ENCODE measurements at regions not wholly inside any gene's neighbourhood (a gene's known extent, or its start where the extent isn't known, plus 50 kb on each side); places are given as distances from the start of the nearest gene placed in this dataset.

DNA sequence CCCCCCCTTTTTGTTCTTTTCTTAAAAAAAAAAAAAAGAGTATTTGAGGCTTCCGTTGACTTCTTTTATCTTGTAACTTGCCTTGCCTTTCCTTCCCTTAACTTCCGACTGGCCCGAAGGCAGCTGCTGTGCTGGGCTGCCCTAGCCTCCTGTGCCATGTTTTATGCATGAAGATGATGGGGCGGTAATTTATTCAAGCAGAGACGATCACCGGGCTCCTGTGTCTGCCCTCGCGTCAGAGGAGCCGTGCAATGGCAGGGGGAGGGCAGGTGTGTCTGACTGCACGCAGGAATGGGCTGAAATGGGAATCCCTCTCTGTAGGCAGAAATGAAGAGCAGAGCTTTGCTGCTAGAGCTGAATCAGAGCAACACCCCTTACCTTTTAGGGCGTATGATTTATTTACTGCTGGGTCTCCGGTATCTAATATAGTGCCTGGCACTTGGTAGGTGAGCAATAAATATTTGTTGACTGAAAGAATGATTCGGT is 106.3 kb upstream of the RIPOR2 start:
- DNase-seq (ENCODE audit: low read depth, low spot score), result no peak
- TF ChIP-seq, protein P1, sequence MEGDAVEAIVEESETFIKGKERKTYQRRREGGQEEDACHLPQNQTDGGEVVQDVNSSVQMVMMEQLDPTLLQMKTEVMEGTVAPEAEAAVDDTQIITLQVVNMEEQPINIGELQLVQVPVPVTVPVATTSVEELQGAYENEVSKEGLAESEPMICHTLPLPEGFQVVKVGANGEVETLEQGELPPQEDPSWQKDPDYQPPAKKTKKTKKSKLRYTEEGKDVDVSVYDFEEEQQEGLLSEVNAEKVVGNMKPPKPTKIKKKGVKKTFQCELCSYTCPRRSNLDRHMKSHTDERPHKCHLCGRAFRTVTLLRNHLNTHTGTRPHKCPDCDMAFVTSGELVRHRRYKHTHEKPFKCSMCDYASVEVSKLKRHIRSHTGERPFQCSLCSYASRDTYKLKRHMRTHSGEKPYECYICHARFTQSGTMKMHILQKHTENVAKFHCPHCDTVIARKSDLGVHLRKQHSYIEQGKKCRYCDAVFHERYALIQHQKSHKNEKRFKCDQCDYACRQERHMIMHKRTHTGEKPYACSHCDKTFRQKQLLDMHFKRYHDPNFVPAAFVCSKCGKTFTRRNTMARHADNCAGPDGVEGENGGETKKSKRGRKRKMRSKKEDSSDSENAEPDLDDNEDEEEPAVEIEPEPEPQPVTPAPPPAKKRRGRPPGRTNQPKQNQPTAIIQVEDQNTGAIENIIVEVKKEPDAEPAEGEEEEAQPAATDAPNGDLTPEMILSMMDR (IDR thresholded peaks at IDR 0.05; ENCODE audit: low read depth, low read length), result no peak
- Histone ChIP-seq H3K4me3 (ENCODE audit: low read depth, low read length) (no peak overlapping the region), H3K27me3 (ENCODE audit: control insufficient read depth, insufficient read depth, low read length) (no peaks in the 10 kb centered on the region), H3K9me3 (ENCODE audit: control insufficient read depth, insufficient read depth, low read length) (no peaks in the 10 kb centered on the region; the same call in none of the 2 replicates), H3K27ac (ENCODE audit: low read depth, low read length) (no peak overlapping the region)
- ChIA-PET POLR2A (no interaction called here), CTCF (interaction anchor here (0.6 kb wide), 1 partner anchor 154 kb away, joined by 3 read pairs; no protein-coding TSS in a partner anchor)

DNA sequence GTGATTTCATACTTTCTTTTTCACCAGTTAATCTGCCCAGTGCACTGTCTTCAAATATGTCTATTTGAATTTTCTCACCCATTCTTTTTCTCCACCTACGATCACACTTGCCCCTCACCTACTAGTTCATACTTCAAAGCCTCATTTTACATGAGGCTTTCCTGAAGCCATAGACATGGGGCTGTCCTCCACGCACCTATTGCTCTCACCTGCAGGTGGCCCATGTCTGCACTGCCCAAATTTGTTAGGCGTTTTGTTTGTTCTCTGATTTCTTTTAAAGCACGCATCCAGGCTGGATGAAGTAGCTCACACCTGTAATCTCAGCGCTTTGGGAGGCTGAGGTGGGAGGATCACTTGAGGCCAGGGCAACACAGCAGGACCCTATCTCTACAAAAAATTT is 106.8 kb upstream of the RIPOR2 start:
- DNase-seq (ENCODE audit: low read depth, low spot score), result no peak
- ChIA-PET CTCF (interaction anchor here (1.2 kb wide), 1 partner anchor 187 kb away, joined by 4 read pairs; no protein-coding TSS in a partner anchor), POLR2A (no interaction called here)
- TF ChIP-seq, protein P1 (IDR thresholded peaks at IDR 0.05; ENCODE audit: low read depth, low read length), result no peak
- no peak overlapping the region for H3K4me3 ChIP-seq (ENCODE audit: low read depth, low read length)
- no peaks in the 10 kb centered on the region; the same call in none of the 2 replicates for H3K9me3 ChIP-seq (ENCODE audit: control insufficient read depth, insufficient read depth, low read length)
- no peaks in the 10 kb centered on the region for H3K27me3 ChIP-seq (ENCODE audit: control insufficient read depth, insufficient read depth, low read length)
- no peak overlapping the region for H3K27ac ChIP-seq (ENCODE audit: low read depth, low read length)

DNA sequence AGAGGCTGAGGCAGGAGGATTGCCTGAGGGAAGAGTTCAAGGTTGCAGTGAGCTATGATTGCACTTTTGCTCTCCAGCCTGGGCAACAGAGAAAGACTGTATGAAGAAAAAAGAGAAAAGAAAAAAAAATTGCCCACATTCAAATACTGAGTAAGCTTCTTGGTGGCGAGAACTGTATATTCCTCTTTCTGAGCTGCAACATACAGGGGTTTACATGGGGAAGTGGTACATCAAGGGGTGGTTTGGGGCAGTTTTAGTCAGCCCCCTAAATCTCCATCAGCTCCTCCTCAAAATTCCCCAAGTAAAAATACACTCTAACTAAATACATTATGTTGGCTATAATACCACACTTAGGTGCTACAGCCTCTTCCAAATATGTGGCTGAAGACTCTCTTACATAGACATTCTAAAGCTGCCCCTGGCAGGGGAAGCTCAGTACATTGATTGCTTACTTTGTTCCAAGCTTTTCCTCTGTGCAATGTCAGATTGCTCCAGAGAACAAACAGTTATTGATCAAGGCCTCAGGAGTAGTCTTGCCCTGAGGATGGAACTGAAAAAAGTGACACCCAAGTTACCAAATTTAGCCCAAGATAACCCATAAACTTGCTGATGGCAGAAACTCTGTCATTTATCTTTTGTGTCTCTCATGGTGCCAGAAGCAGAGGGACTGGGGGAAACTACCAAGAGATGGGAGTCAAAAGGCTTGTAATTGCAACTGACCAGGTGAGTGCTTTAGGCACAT is 107.4 kb upstream of the RIPOR2 start:
- POLR2A ChIA-PET, result no interaction called here
- no peak overlapping the region for H3K4me3 ChIP-seq (ENCODE audit: low read depth, low read length)
- CTCF ChIA-PET, result interaction anchor here (1.2 to 1.6 kb wide), 2 partner anchors 51 to 187 kb away, joined by 4 read pairs; no protein-coding TSS in a partner anchor

DNA sequence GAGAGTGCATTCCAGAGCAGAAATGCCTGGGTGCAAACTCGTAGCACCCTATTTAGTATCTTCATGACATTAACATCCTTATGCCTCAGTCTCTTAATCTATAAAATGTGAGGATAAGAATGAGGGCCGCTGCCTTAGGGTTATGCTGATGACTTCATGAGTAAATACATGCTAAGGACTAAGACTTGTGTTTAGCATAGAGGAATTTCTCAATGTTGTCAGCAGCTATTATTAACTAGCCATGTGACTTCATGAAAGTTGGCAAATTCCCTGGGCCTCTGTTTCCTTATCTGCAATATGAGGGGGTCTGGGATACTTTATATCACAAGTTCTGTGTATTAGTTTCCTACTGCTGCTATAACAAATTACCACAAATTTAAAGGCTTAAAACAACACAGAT is 108.1 kb upstream of the RIPOR2 start:
- ChIA-PET CTCF (interaction anchor here (1.2 to 1.6 kb wide), 2 partner anchors 52 to 188 kb away, joined by 4 read pairs; no protein-coding TSS in a partner anchor), POLR2A (no interaction called here)
- H3K4me3 ChIP-seq (ENCODE audit: low read depth, low read length), result no peak overlapping the region
- no peaks in the 10 kb centered on the region; the same call in 1 of the 2 replicates for H3K9me3 ChIP-seq (ENCODE audit: control insufficient read depth, insufficient read depth, low read length)
- TF ChIP-seq, protein P1 (IDR thresholded peaks at IDR 0.05; ENCODE audit: low read depth, low read length), result no peak
- no peak for DNase-seq (ENCODE audit: low read depth, low spot score)
- no peaks in the 10 kb centered on the region for H3K27me3 ChIP-seq (ENCODE audit: control insufficient read depth, insufficient read depth, low read length)
- H3K27ac ChIP-seq (ENCODE audit: low read depth, low read length), result no peak overlapping the region

More for the DNA sequence above, 107.4 kb upstream of the RIPOR2 start:
- Histone ChIP-seq H3K27me3 (ENCODE audit: control insufficient read depth, insufficient read depth, low read length) (no peaks in the 10 kb centered on the region), H3K9me3 (ENCODE audit: control insufficient read depth, insufficient read depth, low read length) (no peaks in the 10 kb centered on the region; the same call in none of the 2 replicates), H3K27ac (ENCODE audit: low read depth, low read length) (no peak overlapping the region)
- TF ChIP-seq, protein P1 (IDR thresholded peaks at IDR 0.05; ENCODE audit: low read depth, low read length), result no peak
- no peak for DNase-seq (ENCODE audit: low read depth, low spot score)

DNA sequence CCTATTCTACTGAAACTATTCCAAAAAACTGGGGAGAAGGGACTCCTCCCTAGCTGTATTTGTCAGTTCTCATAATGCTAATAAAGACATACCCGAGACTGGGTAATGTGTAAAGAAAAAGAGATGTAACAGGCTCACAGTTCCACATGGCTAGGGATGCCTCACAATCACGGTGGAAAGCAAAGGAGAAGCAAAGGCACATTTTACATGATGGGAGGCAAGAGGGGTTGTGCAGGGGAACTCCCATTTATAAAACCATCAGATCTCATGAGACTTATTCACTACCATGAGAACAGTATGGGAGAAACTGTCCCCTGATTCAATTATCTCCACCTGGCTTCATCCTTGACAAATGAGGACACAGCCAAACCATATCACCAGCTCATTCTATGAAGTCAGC is 111.2 kb upstream of the RIPOR2 start:
- Histone ChIP-seq H3K4me3 (ENCODE audit: low read depth, low read length) (no peak overlapping the region), H3K27ac (ENCODE audit: low read depth, low read length) (no peak overlapping the region), H3K27me3 (ENCODE audit: control insufficient read depth, insufficient read depth, low read length) (no peaks in the 10 kb centered on the region), H3K9me3 (ENCODE audit: control insufficient read depth, insufficient read depth, low read length) (no peaks in the 10 kb centered on the region; the same call in 1 of the 2 replicates)
- ChIA-PET POLR2A (no interaction called here), CTCF (interaction anchor here (0.9 kb wide), 1 partner anchor 30 kb away, joined by 3 read pairs; no protein-coding TSS in a partner anchor)
- no peak for DNase-seq (ENCODE audit: low read depth, low spot score)
- TF ChIP-seq, protein P1 (IDR thresholded peaks at IDR 0.05; ENCODE audit: low read depth, low read length), result no peak
